HEK293 (cell line): ENCODE measurements at regions not wholly inside any gene's neighbourhood (a gene's known extent, or its start where the extent isn't known, plus 50 kb on each side); places are given as distances from the start of the nearest gene placed in this dataset.

Experiments
- CTCF ChIA-PET: fragments of 350-600 bp; formaldehyde crosslinking; extraction: SDS; loops from one replicate; lab custom pipeline; 2021; ENCODE audit warnings: antibody characterized with exemption; lab: Yijun Ruan, JAX
- POLR2A ChIA-PET: fragments of 300-600 bp; formaldehyde crosslinking; extraction: SDS; loops from one replicate; lab custom pipeline; 2020; ENCODE audit warnings: antibody characterized with exemption, inconsistent platforms; lab: Yijun Ruan, JAX
- H3K27ac ChIP-seq: fragments of 200-500 bp; sonication (Bioruptor generic); 2 replicates; pipeline ENCODE4 v1.5.1; 2014; ENCODE audit warnings: low read depth, low read length, control low read depth, inconsistent platforms; ENCODE audit errors: extremely low read depth
- H3K36me3 ChIP-seq, 2 experiments: fragments of 200-500 bp in 1 of 2; sonication (Bioruptor generic) in 1 of 2; 1 replicate in 1 of 2; 2 replicates in 1 of 2; pipeline ENCODE4 v1.5.1; 2014 to 2017; ENCODE audit warnings: inconsistent platforms in 2 of 2, low read length in 2 of 2; ENCODE audit not compliant: control insufficient read depth in 2 of 2, insufficient read depth in 1 of 2
- H3K4me1 ChIP-seq: fragments of 200-500 bp; sonication (Bioruptor generic); 2 replicates; pipeline ENCODE4 v1.5.1; 2014; ENCODE audit warnings: mild to moderate bottlenecking, low read length, inconsistent platforms; ENCODE audit not compliant: control insufficient read depth, insufficient read depth
- H3K4me3 ChIP-seq: 2 replicates; pipeline ENCODE4 v1.5.1; 2011; ENCODE audit warnings: low read depth, mild to moderate bottlenecking, control low read depth, low read length, moderate library complexity
- H3K9me3 ChIP-seq: fragments of 200-500 bp; sonication (Bioruptor generic); 2 replicates; pipeline ENCODE4 v1.5.1; 2014; ENCODE audit warnings: low read depth, low read length, inconsistent platforms; ENCODE audit not compliant: control insufficient read depth, insufficient read depth
- FEZF1 ChIP-seq: fragments of 450-650 bp; formaldehyde crosslinking; IDR thresholded peaks from 2 replicates; pipeline ENCODE4 v1.5.1; 2016; ENCODE audit warnings: missing biosample characterization, missing genetic modification characterization
- HOXA7 ChIP-seq: sonication (generic); formaldehyde crosslinking; IDR thresholded peaks from 2 replicates; pipeline ENCODE4 v1.8.1; 2022; ENCODE audit warnings: missing genetic modification reagents, borderline replicate concordance
- RBAK ChIP-seq: fragments of 450-650 bp; formaldehyde crosslinking; IDR thresholded peaks from 2 replicates; pipeline ENCODE4 v1.5.1; 2016; ENCODE audit warnings: missing biosample characterization, missing genetic modification characterization
- SP2 ChIP-seq: fragments of 450-650 bp; formaldehyde crosslinking; IDR thresholded peaks from 2 replicates; pipeline ENCODE4 v1.5.1; 2016; ENCODE audit warnings: missing biosample characterization, missing genetic modification characterization
- YY2 ChIP-seq: fragments of 450-650 bp; formaldehyde crosslinking; IDR thresholded peaks from 2 replicates; pipeline ENCODE4 v1.5.1; 2016; ENCODE audit warnings: missing biosample characterization, missing genetic modification characterization
- ZBTB48 ChIP-seq: fragments of 450-650 bp; formaldehyde crosslinking; IDR thresholded peaks from 2 replicates; pipeline ENCODE4 v1.5.1; 2016; ENCODE audit warnings: missing biosample characterization, missing genetic modification characterization
- ZBTB8A ChIP-seq: fragments of 450-650 bp; formaldehyde crosslinking; IDR thresholded peaks from 2 replicates; pipeline ENCODE4 v1.5.1; 2016; ENCODE audit warnings: missing biosample characterization, missing genetic modification characterization
- ZNF132 ChIP-seq: fragments of 450-650 bp; formaldehyde crosslinking; IDR thresholded peaks from 2 replicates; pipeline ENCODE4 v1.5.1; 2017; ENCODE audit warnings: missing biosample characterization, missing genetic modification characterization, borderline replicate concordance
- ZNF138 ChIP-seq: fragments of 450-650 bp; formaldehyde crosslinking; IDR thresholded peaks from 2 replicates; pipeline ENCODE4 v1.5.1; 2016; ENCODE audit warnings: missing biosample characterization, missing genetic modification characterization, borderline replicate concordance
- ZNF175 ChIP-seq: fragments of 450-650 bp; formaldehyde crosslinking; IDR thresholded peaks from 2 replicates; pipeline ENCODE4 v1.5.1; 2016; ENCODE audit warnings: missing biosample characterization, missing genetic modification characterization
- ZNF335 ChIP-seq: fragments of 450-650 bp; formaldehyde crosslinking; conservative IDR thresholded peaks from 2 replicates; pipeline ENCODE4 v1.5.1; 2016; ENCODE audit warnings: missing biosample characterization, missing genetic modification characterization
- ZNF341 ChIP-seq: fragments of 450-650 bp; formaldehyde crosslinking; IDR thresholded peaks from 2 replicates; pipeline ENCODE4; 2016; ENCODE audit warnings: low read depth, missing biosample characterization, missing genetic modification characterization
- ZNF558 ChIP-seq: fragments of 450-650 bp; formaldehyde crosslinking; IDR thresholded peaks from 2 replicates; pipeline ENCODE4 v1.5.1; 2016; ENCODE audit warnings: missing biosample characterization, missing genetic modification characterization
- ZNF623 ChIP-seq: fragments of 450-650 bp; formaldehyde crosslinking; IDR thresholded peaks from 2 replicates; pipeline ENCODE4 v1.5.1; 2016; ENCODE audit warnings: missing biosample characterization, missing genetic modification characterization
- ZNF837 ChIP-seq: fragments of 450-650 bp; formaldehyde crosslinking; IDR thresholded peaks from 2 replicates; pipeline ENCODE4 v1.5.1; 2016; ENCODE audit warnings: missing biosample characterization, missing genetic modification characterization
- TF ChIP-seq, protein P1 (sequence below): sonication (generic); formaldehyde crosslinking; IDR thresholded peaks from 2 replicates; pipeline ENCODE4 v1.8.1; 2022; ENCODE audit warnings: mild to moderate bottlenecking, moderate library complexity, missing genetic modification reagents
- TF ChIP-seq, protein P2 (sequence below): fragments of 450-650 bp; formaldehyde crosslinking; IDR thresholded peaks from 2 replicates; pipeline ENCODE4 v1.5.1; 2016; ENCODE audit warnings: missing biosample characterization, missing genetic modification characterization
- TF ChIP-seq, protein P3 (sequence below): fragments of 450-650 bp; formaldehyde crosslinking; IDR thresholded peaks from 2 replicates; pipeline ENCODE4; 2016; ENCODE audit warnings: missing biosample characterization, missing genetic modification characterization
- TF ChIP-seq, protein P4 (sequence below): fragments of 450-650 bp; formaldehyde crosslinking; IDR thresholded peaks from 2 replicates; pipeline ENCODE4 v1.5.1; 2016; ENCODE audit warnings: missing biosample characterization, missing genetic modification characterization
- TF ChIP-seq, protein P5 (sequence below): fragments of 450-650 bp; formaldehyde crosslinking; IDR thresholded peaks from 2 replicates; pipeline ENCODE4 v1.5.1; 2016; ENCODE audit warnings: missing biosample characterization, missing genetic modification characterization, borderline replicate concordance
- TF ChIP-seq, protein P6 (sequence below): fragments of 450-650 bp; formaldehyde crosslinking; IDR thresholded peaks from 2 replicates; pipeline ENCODE4 v1.5.1; 2017; ENCODE audit warnings: missing biosample characterization, mild to moderate bottlenecking, missing genetic modification characterization, moderate library complexity
- TF ChIP-seq, protein P7 (sequence below): fragments of 450-650 bp; formaldehyde crosslinking; IDR thresholded peaks from 2 replicates; pipeline ENCODE4 v1.5.1; 2016; ENCODE audit warnings: missing biosample characterization, missing genetic modification characterization

DNA sequence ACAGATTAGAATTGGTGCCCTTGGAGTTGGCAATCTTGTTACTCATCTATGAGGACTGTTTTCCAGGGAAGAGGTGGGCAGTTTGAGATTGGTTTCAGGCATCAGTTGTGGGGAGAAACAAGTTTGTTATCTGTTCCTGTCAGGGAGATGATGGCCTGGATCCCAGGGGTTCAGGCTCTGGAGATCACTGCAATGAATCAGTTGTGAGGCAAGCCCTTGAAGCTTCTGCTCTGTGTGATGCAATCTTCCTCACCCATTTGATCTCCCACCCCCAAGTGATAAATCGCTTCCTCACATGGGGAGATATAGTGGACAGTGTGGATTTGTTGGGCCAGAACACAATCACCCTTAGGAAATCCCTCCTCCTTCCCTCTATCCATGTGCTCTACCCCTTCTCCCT, 276.6 kb upstream of the LRTM1 start:
- H3K9me3 ChIP-seq = no peaks in the 10 kb centered on the region
- H3K36me3 ChIP-seq = no peaks in the 10 kb centered on the region
- TF ChIP-seq ZNF623 (tag by site-specific recombination) (no peak), ZNF335 (no peak), YY2 (no peak), FEZF1 (tag by site-specific recombination) (no peak), ZNF341 (no peak), ZNF175 (tag by site-specific recombination) (no peak), ZBTB8A (no peak), RBAK (tag by site-specific recombination) (no peak)
- TF ChIP-seq, protein P1, sequence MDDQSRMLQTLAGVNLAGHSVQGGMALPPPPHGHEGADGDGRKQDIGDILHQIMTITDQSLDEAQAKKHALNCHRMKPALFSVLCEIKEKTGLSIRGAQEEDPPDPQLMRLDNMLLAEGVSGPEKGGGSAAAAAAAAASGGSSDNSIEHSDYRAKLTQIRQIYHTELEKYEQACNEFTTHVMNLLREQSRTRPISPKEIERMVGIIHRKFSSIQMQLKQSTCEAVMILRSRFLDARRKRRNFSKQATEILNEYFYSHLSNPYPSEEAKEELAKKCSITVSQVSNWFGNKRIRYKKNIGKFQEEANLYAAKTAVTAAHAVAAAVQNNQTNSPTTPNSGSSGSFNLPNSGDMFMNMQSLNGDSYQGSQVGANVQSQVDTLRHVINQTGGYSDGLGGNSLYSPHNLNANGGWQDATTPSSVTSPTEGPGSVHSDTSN (CRISPR knock-in tag) = no peak
- TF ChIP-seq, protein P2, sequence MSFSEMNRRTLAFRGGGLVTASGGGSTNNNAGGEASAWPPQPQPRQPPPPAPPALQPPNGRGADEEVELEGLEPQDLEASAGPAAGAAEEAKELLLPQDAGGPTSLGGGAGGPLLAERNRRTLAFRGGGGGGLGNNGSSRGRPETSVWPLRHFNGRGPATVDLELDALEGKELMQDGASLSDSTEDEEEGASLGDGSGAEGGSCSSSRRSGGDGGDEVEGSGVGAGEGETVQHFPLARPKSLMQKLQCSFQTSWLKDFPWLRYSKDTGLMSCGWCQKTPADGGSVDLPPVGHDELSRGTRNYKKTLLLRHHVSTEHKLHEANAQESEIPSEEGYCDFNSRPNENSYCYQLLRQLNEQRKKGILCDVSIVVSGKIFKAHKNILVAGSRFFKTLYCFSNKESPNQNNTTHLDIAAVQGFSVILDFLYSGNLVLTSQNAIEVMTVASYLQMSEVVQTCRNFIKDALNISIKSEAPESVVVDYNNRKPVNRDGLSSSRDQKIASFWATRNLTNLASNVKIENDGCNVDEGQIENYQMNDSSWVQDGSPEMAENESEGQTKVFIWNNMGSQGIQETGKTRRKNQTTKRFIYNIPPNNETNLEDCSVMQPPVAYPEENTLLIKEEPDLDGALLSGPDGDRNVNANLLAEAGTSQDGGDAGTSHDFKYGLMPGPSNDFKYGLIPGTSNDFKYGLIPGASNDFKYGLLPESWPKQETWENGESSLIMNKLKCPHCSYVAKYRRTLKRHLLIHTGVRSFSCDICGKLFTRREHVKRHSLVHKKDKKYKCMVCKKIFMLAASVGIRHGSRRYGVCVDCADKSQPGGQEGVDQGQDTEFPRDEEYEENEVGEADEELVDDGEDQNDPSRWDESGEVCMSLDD (tag by site-specific recombination) = no peak
- TF ChIP-seq, protein P3, sequence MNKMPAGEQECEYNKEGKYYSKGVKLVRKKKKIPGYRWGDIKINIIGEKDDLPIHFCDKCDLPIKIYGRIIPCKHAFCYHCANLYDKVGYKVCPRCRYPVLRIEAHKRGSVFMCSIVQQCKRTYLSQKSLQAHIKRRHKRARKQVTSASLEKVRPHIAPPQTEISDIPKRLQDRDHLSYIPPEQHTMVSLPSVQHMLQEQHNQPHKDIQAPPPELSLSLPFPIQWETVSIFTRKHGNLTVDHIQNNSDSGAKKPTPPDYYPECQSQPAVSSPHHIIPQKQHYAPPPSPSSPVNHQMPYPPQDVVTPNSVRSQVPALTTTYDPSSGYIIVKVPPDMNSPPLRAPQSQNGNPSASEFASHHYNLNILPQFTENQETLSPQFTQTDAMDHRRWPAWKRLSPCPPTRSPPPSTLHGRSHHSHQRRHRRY = no peak
- TF ChIP-seq, protein P4, sequence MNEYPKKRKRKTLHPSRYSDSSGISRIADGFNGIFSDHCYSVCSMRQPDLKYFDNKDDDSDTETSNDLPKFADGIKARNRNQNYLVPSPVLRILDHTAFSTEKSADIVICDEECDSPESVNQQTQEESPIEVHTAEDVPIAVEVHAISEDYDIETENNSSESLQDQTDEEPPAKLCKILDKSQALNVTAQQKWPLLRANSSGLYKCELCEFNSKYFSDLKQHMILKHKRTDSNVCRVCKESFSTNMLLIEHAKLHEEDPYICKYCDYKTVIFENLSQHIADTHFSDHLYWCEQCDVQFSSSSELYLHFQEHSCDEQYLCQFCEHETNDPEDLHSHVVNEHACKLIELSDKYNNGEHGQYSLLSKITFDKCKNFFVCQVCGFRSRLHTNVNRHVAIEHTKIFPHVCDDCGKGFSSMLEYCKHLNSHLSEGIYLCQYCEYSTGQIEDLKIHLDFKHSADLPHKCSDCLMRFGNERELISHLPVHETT = no peak
- TF ChIP-seq, protein P5, sequence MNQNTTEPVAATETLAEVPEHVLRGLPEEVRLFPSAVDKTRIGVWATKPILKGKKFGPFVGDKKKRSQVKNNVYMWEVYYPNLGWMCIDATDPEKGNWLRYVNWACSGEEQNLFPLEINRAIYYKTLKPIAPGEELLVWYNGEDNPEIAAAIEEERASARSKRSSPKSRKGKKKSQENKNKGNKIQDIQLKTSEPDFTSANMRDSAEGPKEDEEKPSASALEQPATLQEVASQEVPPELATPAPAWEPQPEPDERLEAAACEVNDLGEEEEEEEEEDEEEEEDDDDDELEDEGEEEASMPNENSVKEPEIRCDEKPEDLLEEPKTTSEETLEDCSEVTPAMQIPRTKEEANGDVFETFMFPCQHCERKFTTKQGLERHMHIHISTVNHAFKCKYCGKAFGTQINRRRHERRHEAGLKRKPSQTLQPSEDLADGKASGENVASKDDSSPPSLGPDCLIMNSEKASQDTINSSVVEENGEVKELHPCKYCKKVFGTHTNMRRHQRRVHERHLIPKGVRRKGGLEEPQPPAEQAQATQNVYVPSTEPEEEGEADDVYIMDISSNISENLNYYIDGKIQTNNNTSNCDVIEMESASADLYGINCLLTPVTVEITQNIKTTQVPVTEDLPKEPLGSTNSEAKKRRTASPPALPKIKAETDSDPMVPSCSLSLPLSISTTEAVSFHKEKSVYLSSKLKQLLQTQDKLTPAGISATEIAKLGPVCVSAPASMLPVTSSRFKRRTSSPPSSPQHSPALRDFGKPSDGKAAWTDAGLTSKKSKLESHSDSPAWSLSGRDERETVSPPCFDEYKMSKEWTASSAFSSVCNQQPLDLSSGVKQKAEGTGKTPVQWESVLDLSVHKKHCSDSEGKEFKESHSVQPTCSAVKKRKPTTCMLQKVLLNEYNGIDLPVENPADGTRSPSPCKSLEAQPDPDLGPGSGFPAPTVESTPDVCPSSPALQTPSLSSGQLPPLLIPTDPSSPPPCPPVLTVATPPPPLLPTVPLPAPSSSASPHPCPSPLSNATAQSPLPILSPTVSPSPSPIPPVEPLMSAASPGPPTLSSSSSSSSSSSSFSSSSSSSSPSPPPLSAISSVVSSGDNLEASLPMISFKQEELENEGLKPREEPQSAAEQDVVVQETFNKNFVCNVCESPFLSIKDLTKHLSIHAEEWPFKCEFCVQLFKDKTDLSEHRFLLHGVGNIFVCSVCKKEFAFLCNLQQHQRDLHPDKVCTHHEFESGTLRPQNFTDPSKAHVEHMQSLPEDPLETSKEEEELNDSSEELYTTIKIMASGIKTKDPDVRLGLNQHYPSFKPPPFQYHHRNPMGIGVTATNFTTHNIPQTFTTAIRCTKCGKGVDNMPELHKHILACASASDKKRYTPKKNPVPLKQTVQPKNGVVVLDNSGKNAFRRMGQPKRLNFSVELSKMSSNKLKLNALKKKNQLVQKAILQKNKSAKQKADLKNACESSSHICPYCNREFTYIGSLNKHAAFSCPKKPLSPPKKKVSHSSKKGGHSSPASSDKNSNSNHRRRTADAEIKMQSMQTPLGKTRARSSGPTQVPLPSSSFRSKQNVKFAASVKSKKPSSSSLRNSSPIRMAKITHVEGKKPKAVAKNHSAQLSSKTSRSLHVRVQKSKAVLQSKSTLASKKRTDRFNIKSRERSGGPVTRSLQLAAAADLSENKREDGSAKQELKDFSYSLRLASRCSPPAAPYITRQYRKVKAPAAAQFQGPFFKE (tag by site-specific recombination) = no peak
- TF ChIP-seq, all 188 proteins: peak for 0
- H3K4me1 ChIP-seq = no peaks in the 10 kb centered on the region
- POLR2A ChIA-PET = no interaction called here
- CTCF ChIA-PET = no interaction called here
- H3K4me3 ChIP-seq = no peak overlapping the region
- no peak overlapping the region for H3K27ac ChIP-seq

DNA sequence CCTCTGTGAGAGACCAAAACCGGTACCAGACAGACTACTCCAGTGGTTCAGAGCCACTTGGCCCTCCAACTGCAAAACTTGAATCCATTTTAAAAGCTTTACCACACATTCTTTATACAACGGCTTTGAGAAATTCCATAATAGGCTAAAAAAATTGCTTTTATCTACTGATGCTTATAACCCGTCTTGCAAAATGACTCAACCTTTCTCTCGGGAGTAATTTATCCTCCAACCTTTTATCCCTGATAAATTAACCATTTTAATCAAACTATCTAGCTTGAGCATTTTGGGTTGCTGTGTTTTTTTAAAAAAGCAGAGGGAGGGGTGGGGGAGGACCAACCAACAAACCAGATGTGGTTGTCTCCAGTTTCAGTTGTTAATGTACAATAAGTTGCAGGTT, 275.7 kb upstream of the LRTM1 start:
- Histone ChIP-seq H3K4me1 (no peaks in the 10 kb centered on the region), H3K27ac (no peak overlapping the region), H3K9me3 (no peaks in the 10 kb centered on the region), H3K36me3 (no peaks in the 10 kb centered on the region), H3K4me3 (no peak overlapping the region)
- ChIA-PET POLR2A (interaction anchor here (0.7 kb wide), 1 partner anchor 43 kb away, joined by 3 read pairs; no protein-coding TSS in a partner anchor), CTCF (no interaction called here)
- TF ChIP-seq, protein P6, sequence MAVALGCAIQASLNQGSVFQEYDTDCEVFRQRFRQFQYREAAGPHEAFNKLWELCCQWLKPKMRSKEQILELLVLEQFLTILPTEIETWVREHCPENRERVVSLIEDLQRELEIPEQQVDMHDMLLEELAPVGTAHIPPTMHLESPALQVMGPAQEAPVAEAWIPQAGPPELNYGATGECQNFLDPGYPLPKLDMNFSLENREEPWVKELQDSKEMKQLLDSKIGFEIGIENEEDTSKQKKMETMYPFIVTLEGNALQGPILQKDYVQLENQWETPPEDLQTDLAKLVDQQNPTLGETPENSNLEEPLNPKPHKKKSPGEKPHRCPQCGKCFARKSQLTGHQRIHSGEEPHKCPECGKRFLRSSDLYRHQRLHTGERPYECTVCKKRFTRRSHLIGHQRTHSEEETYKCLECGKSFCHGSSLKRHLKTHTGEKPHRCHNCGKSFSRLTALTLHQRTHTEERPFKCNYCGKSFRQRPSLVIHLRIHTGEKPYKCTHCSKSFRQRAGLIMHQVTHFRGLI (tag by site-specific recombination) = no peak
- TF ChIP-seq ZBTB48 = no peak
- no peak for TF ChIP-seq ZNF558 (tag by site-specific recombination)
- TF ChIP-seq ZNF132 (tag by site-specific recombination) = no peak
- TF ChIP-seq, protein P7, sequence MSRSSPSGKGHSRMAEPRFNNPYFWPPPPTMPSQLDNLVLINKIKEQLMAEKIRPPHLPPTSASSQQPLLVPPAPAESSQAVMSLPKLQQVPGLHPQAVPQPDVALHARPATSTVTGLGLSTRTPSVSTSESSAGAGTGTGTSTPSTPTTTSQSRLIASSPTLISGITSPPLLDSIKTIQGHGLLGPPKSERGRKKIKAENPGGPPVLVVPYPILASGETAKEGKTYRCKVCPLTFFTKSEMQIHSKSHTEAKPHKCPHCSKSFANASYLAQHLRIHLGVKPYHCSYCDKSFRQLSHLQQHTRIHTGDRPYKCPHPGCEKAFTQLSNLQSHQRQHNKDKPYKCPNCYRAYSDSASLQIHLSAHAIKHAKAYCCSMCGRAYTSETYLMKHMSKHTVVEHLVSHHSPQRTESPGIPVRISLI (tag by site-specific recombination) = no peak
- no peak for TF ChIP-seq ZNF837 (tag by site-specific recombination)
- no peak for TF ChIP-seq SP2 (tag by site-specific recombination)
- no peak for TF ChIP-seq ZNF138
- TF ChIP-seq HOXA7 (CRISPR knock-in tag) = no peak
